ENCODE measurements at regions not wholly inside any gene's neighbourhood (a gene's known extent, or its start where the extent isn't known, plus 50 kb on each side); places are given as distances from the start of the nearest gene placed in this dataset.

GRCh38 chr13:104993708-104994107, 1541.8 kb downstream of the EFNB2 start:
- no peak overlapping the region for H2AK5ac ChIP-seq (ENCODE audit: low read depth, low read length)
- H3K23ac ChIP-seq (ENCODE audit: low read depth, low read length) = no peak overlapping the region
- WGBS, 2 experiments (ENCODE audit: extremely low coverage in 2 of 2, insufficient read length in 1 of 2) = no CpG with 5 or more reads among the region's 3 CpGs
- H3K27ac ChIP-seq (ENCODE audit: insufficient read depth, low read length) = no peak overlapping the region
- TF ChIP-seq FOS (IDR thresholded peaks at IDR 0.05; ENCODE audit: low read depth, low read length) = no peak
- TF ChIP-seq RFX5 (IDR thresholded peaks at IDR 0.05; ENCODE audit: low read depth, low read length) = no peak
- TF ChIP-seq MAFK (IDR thresholded peaks at IDR 0.05; ENCODE audit: low read depth, low read length) = no peak
- TF ChIP-seq CEBPB (IDR thresholded peaks at IDR 0.05; ENCODE audit: low read depth, low read length) = no peak
- no peak for TF ChIP-seq MAZ (IDR thresholded peaks at IDR 0.05; ENCODE audit: borderline replicate concordance, low read depth, low read length)
- no peak for TF ChIP-seq POLR2A (IDR thresholded peaks at IDR 0.05; ENCODE audit: low read depth, low read length)
- no peak for TF ChIP-seq MXI1 (IDR thresholded peaks at IDR 0.05; ENCODE audit: borderline replicate concordance, low read depth, low read length)
- TF ChIP-seq RAD21 (IDR thresholded peaks at IDR 0.05; ENCODE audit: low read length) = no peak
- no peak for TF ChIP-seq SMC3 (IDR thresholded peaks at IDR 0.05; ENCODE audit: low read depth, low read length)
- no peak for TF ChIP-seq RCOR1 (IDR thresholded peaks at IDR 0.05; ENCODE audit: insufficient replicate concordance, low read length)
- no peak for TF ChIP-seq CTCF (conservative IDR thresholded peaks at IDR 0.05; ENCODE audit: low read depth, low read length)
- no peak for TF ChIP-seq BHLHE40 (IDR thresholded peaks at IDR 0.05; ENCODE audit: low read depth, low read length)
- H4K91ac ChIP-seq (ENCODE audit: insufficient read depth, low read depth, low read length) = no peak overlapping the region
- H2BK20ac ChIP-seq (ENCODE audit: low read depth, low read length) = no peak overlapping the region
- H3K9me3 ChIP-seq (ENCODE audit: control insufficient read depth, insufficient read depth, low read length) = no peaks in the 10 kb centered on the region
- dilution Hi-C loops (cut with HindIII; ENCODE audit: low sequenced_read_pairs, unreplicated experiment) (no loop called here), in situ Hi-C loops (cut with MboI; ENCODE audit: low sequenced_read_pairs) (no loop called here), intact Hi-C loops (cut with micrococcal nuclease) (no loop called here)
- no peak overlapping the region for H2BK120ac ChIP-seq (ENCODE audit: low read depth, low read length)
- H3K4me2 ChIP-seq (ENCODE audit: low read depth, low read length) = no peak overlapping the region
- H2BK15ac ChIP-seq (ENCODE audit: low read depth, low read length) = no peak overlapping the region
- H3K18ac ChIP-seq (ENCODE audit: low read depth, low read length) = no peak overlapping the region
- no peak overlapping the region for H3K4me3 ChIP-seq (ENCODE audit: insufficient read depth, low read depth, low read length)
- no peak overlapping the region for H2AK9ac ChIP-seq (replicated peaks; ENCODE audit: low read depth, low read length, poor library complexity)
- POLR2A ChIA-PET (ENCODE audit: unreplicated experiment) = no interaction called here
- H4K5ac ChIP-seq (ENCODE audit: low read depth, low read length) = no peak overlapping the region
- H3K27me3 ChIP-seq (ENCODE audit: control insufficient read depth, insufficient read depth, low read length) = no peaks in the 10 kb centered on the region
- H2BK5ac ChIP-seq (ENCODE audit: low read depth, low read length, poor library complexity, severe bottlenecking) = no peak overlapping the region
- no peaks in the 10 kb centered on the region for H3K9me1 ChIP-seq (ENCODE audit: insufficient read depth, low read length)
- ATAC-seq (ENCODE audit: low read depth) (no peak), DNase-seq (no peak)
- no peaks in the 10 kb centered on the region for H3K36me3 ChIP-seq (ENCODE audit: control insufficient read depth, insufficient read depth, low read length)
- no peak overlapping the region for H3K4ac ChIP-seq (ENCODE audit: low read depth, low read length)
- no peak overlapping the region for H4K8ac ChIP-seq (ENCODE audit: low read depth in 2 of 2, low read length in 2 of 2)
- no peak overlapping the region for H2AFZ ChIP-seq (replicated peaks; ENCODE audit: low read length, poor library complexity)
- no peak overlapping the region for H3K14ac ChIP-seq (replicated peaks; ENCODE audit: low read depth, low read length)
- H3K4me1 ChIP-seq (ENCODE audit: control insufficient read depth, insufficient read depth, low read length) = no peaks in the 10 kb centered on the region
- CTCF ChIA-PET = no interaction called here
- no peak overlapping the region for H3K56ac ChIP-seq (ENCODE audit: extremely low read depth, insufficient read depth, low read length)
- H3K9ac ChIP-seq (ENCODE audit: low read depth, low read length) = no peak overlapping the region
- H4K20me1 ChIP-seq (ENCODE audit: insufficient read depth, low read length) = no peaks in the 10 kb centered on the region
- no TSS peak for BruUV-seq (replicated peaks)
- H3K79me1 ChIP-seq (ENCODE audit: low read depth in 1 of 2, low read length in 2 of 2) = no peaks in the 10 kb centered on the region

Data from IMR-90 (cell line).